Left lung (tissue), 4 donors: ENCODE measurements at regions not wholly inside any gene's neighbourhood (a gene's known extent, or its start where the extent isn't known, plus 50 kb on each side); places are given as distances from the start of the nearest gene placed in this dataset.

Experiments
- ATAC-seq: fragments of 200-7000 bp; cut with Tn5 transposase; one replicate; pipeline ENCODE4 v1.9.1; 2020; ENCODE audit warnings: moderate library complexity
- DNase-seq, 4 donors: peaks; one replicate each; pipeline ENCODE4 v3.0.0-alpha.2; 2013 to 2020
- H3K27ac ChIP-seq, 2 donors: fragments of 200-600 bp; sonication (generic) in 1 of 2; one replicate each; pipeline versions ENCODE4 v1.5.0 to v1.8.0; 2020 to 2021
- H3K27me3 ChIP-seq, 2 donors: fragments of 200-600 bp; sonication (generic) in 1 of 2; one replicate each; pipeline versions ENCODE4 v1.5.0 to v1.8.0; 2020 to 2021
- H3K36me3 ChIP-seq, 2 donors: fragments of 200-600 bp; sonication (generic) in 1 of 2; one replicate each; pipeline versions ENCODE4 v1.5.0 to v1.8.0; 2020 to 2021
- H3K4me1 ChIP-seq, 2 donors: fragments of 200-600 bp; one replicate each; pipeline ENCODE4 v1.8.0; 2021
- H3K4me3 ChIP-seq, 2 donors: fragments of 200-600 bp; sonication (generic) in 1 of 2; one replicate each; pipeline versions ENCODE4 v1.5.0 to v1.8.0; 2020 to 2021; ENCODE audit warnings: mild to moderate bottlenecking in 1 of 2
- H3K9me3 ChIP-seq, 2 donors: fragments of 200-600 bp; sonication (generic) in 1 of 2; one replicate each; pipeline versions ENCODE4 v1.5.0 to v1.8.0; 2020 to 2021
- CTCF ChIP-seq, 2 donors: fragments of 200-600 bp; sonication (generic) in 1 of 2; IDR thresholded peaks; one replicate each; pipeline versions ENCODE4 v1.5.0 to v1.8.0; 2021; ENCODE audit warnings: antibody characterized with exemption in 2 of 2
- intact Hi-C, 2 donors: fragments of 100-400 bp; cut with DNase I; formaldehyde crosslinking; loops; one replicate each; pipeline versions ENCODE4 v1.11.2 to v1.14.2; 2022
- donor health status: DM: no; HTN: yes; CAD: no.
- donor health status: DM: no; HTN: no; CAD: no.

- H3K36me3 ChIP-seq: no peaks in the 10 kb centered on the region
- no peak for TF ChIP-seq CTCF (IDR thresholded peaks at IDR 0.05)
- no peak for ATAC-seq
Measured at GRCh38 chr10:21010615-21011014, 113.5 kb upstream of the NEBL start.

GRCh38 chr10:21003240-21003822 is 106.2 kb upstream of the NEBL start:
- Histone ChIP-seq H3K4me1 (no peaks in the 10 kb centered on the region), H3K36me3 (no peaks in the 10 kb centered on the region), H3K9me3 (no peaks in the 10 kb centered on the region), H3K27ac (no peak overlapping the region), H3K27me3 (no peaks in the 10 kb centered on the region), H3K4me3 (no peak overlapping the region)
- intact Hi-C loops: no loop called here
- DNase-seq (no peak), ATAC-seq (no peak)
- TF ChIP-seq CTCF (IDR thresholded peaks at IDR 0.05): no peak

More at GRCh38 chr10:21010615-21011014, 113.5 kb upstream of the NEBL start:
- Histone ChIP-seq H3K9me3 (no peaks in the 10 kb centered on the region), H3K4me3 (no peak overlapping the region), H3K27me3 (no peaks in the 10 kb centered on the region), H3K27ac (no peak overlapping the region), H3K4me1 (no peaks in the 10 kb centered on the region)
- intact Hi-C loops: no loop called here
- DNase-seq: no peak

- H3K4me1 ChIP-seq: no peaks in the 10 kb centered on the region
- no peak for DNase-seq
- no peak overlapping the region for H3K27ac ChIP-seq
- no peak for ATAC-seq
- no peaks in the 10 kb centered on the region for H3K27me3 ChIP-seq
- TF ChIP-seq CTCF (IDR thresholded peaks at IDR 0.05): no peak
- no peaks in the 10 kb centered on the region for H3K9me3 ChIP-seq
- intact Hi-C loops: no loop called here
- H3K36me3 ChIP-seq: no peaks in the 10 kb centered on the region
- no peak overlapping the region for H3K4me3 ChIP-seq
Measured at GRCh38 chr10:21002091-21002878, 105.2 kb upstream of the NEBL start.

GRCh38 chr10:20999699-21000098 is 102.6 kb upstream of the NEBL start:
- Histone ChIP-seq H3K9me3 (no peaks in the 10 kb centered on the region), H3K27ac (no peak overlapping the region), H3K4me3 (no peak overlapping the region), H3K36me3 (no peaks in the 10 kb centered on the region), H3K27me3 (no peaks in the 10 kb centered on the region), H3K4me1 (no peaks in the 10 kb centered on the region)
- ATAC-seq (no peak), DNase-seq (no peak)
- intact Hi-C loops: no loop called here
- TF ChIP-seq CTCF (IDR thresholded peaks at IDR 0.05): no peak

GRCh38 chr10:20998036-20998435 is 100.9 kb upstream of the NEBL start:
- Histone ChIP-seq H3K4me1 (no peaks in the 10 kb centered on the region), H3K4me3 (no peak overlapping the region), H3K36me3 (no peaks in the 10 kb centered on the region), H3K9me3 (no peaks in the 10 kb centered on the region), H3K27ac (no peak overlapping the region), H3K27me3 (no peaks in the 10 kb centered on the region)
- no peak for TF ChIP-seq CTCF (IDR thresholded peaks at IDR 0.05)
- intact Hi-C loops: no loop called here
- ATAC-seq (no peak), DNase-seq (no peak)
